GM12892 (cell line): ENCODE measurements at regions not wholly inside any gene's neighbourhood (a gene's known extent, or its start where the extent isn't known, plus 50 kb on each side); places are given as distances from the start of the nearest gene placed in this dataset.

Source experiments
- POLR2A ChIP-seq: IDR thresholded peaks from 2 replicates; pipeline ENCODE4 v1.6.1; 2011; ENCODE audit warnings: low read depth, low read length, control low read depth
- POLR2AphosphoS5 ChIP-seq: IDR thresholded peaks from 2 replicates; pipeline ENCODE4 v1.6.1; 2011; ENCODE audit warnings: low read depth, low read length, control low read depth
- TAF1 ChIP-seq: IDR thresholded peaks from 2 replicates; pipeline ENCODE4 v1.6.1; 2011; ENCODE audit warnings: low read depth, mild to moderate bottlenecking, control low read depth, low read length, borderline replicate concordance

DNA sequence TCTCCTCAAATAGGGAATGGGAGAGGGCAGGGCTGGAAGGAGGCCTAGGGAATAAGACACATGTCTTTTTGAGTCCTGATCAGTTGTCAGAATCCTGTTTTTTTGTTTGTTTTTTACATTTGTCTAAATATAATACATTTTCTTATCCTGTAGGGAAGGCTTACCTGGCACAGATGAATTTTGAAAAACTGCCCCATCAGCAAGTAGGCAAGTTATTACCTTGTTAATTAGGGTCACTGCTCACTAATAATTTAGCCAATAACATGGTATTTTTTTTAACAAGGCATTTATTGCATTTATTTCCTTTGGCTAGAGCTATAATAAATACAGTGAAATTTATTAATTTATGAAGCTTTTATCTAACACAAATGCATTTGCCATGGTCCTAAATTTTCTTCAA, 423.2 kb upstream of the ONECUT1 start:
- TF ChIP-seq POLR2AphosphoS5 (no peak), POLR2A (no peak), TAF1 (no peak)
